ENCODE measurements at regions not wholly inside any gene's neighbourhood (a gene's known extent, or its start where the extent isn't known, plus 50 kb on each side); places are given as distances from the start of the nearest gene placed in this dataset.

- Histone ChIP-seq H3K9me3 (ENCODE audit: low read length) (no peaks in the 10 kb centered on the region), H3K9me2 (ENCODE audit: insufficient read depth, low read length) (no peaks in the 10 kb centered on the region), H3K4me2 (ENCODE audit: low read length) (no peak overlapping the region), H3K4me3 (ENCODE audit: low read length) (no peak overlapping the region), H3K79me2 (replicated peaks; ENCODE audit: insufficient read depth, low read length) (no peaks in the 10 kb centered on the region), H3F3A (ENCODE audit: insufficient read depth, low read length, poor library complexity, severe bottlenecking) (no peaks in the 10 kb centered on the region), H2AFZ (ENCODE audit: low read depth, low read length) (no peak overlapping the region), H4K20me1 (ENCODE audit: insufficient read depth) (no peaks in the 10 kb centered on the region), H3K27ac (ENCODE audit: low read length) (no peak overlapping the region), H3K9ac (ENCODE audit: low read length) (no peak overlapping the region), H3K27me3 (ENCODE audit: insufficient read depth, low read depth, low read length) (no peaks in the 10 kb centered on the region), H3K36me3 (ENCODE audit: insufficient read depth, low read length) (no peaks in the 10 kb centered on the region)
- TF ChIP-seq SMC3 (conservative IDR thresholded peaks at IDR 0.05; ENCODE audit: poor library complexity): no peak
- no peak for TF ChIP-seq MXI1 (conservative IDR thresholded peaks at IDR 0.05; ENCODE audit: poor library complexity, severe bottlenecking)
- TF ChIP-seq TAF1 (IDR thresholded peaks at IDR 0.05; ENCODE audit: low read depth): no peak
- TF ChIP-seq, protein P1, sequence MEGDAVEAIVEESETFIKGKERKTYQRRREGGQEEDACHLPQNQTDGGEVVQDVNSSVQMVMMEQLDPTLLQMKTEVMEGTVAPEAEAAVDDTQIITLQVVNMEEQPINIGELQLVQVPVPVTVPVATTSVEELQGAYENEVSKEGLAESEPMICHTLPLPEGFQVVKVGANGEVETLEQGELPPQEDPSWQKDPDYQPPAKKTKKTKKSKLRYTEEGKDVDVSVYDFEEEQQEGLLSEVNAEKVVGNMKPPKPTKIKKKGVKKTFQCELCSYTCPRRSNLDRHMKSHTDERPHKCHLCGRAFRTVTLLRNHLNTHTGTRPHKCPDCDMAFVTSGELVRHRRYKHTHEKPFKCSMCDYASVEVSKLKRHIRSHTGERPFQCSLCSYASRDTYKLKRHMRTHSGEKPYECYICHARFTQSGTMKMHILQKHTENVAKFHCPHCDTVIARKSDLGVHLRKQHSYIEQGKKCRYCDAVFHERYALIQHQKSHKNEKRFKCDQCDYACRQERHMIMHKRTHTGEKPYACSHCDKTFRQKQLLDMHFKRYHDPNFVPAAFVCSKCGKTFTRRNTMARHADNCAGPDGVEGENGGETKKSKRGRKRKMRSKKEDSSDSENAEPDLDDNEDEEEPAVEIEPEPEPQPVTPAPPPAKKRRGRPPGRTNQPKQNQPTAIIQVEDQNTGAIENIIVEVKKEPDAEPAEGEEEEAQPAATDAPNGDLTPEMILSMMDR (IDR thresholded peaks at IDR 0.05; ENCODE audit: poor library complexity, severe bottlenecking): no peak
- TF ChIP-seq EP300 (conservative IDR thresholded peaks at IDR 0.05; ENCODE audit: poor library complexity, severe bottlenecking): no peak
- no peak for TF ChIP-seq EZH2 (IDR thresholded peaks at IDR 0.05; ENCODE audit: borderline replicate concordance, insufficient read depth, low read length, poor library complexity, severe bottlenecking)
- TF ChIP-seq REST (IDR thresholded peaks at IDR 0.05; ENCODE audit: borderline replicate concordance): no peak
- no peak for TF ChIP-seq POLR2AphosphoS5 (IDR thresholded peaks at IDR 0.05)
These were observed 130.6 kb upstream of the PITX2 start for GRCh38 chr4:110753466-110753865.

- Histone ChIP-seq H3K27ac (ENCODE audit: low read length) (no peak overlapping the region), H3K9me2 (ENCODE audit: insufficient read depth, low read length) (no peaks in the 10 kb centered on the region), H3K27me3 (ENCODE audit: insufficient read depth, low read depth, low read length) (no peaks in the 10 kb centered on the region), H3K4me2 (ENCODE audit: low read length) (no peak overlapping the region), H2AFZ (ENCODE audit: low read depth, low read length) (no peak overlapping the region), H3K9ac (ENCODE audit: low read length) (no peak overlapping the region), H4K20me1 (ENCODE audit: insufficient read depth) (no peaks in the 10 kb centered on the region), H3K79me2 (replicated peaks; ENCODE audit: insufficient read depth, low read length) (no peaks in the 10 kb centered on the region), H3K9me3 (ENCODE audit: low read length) (no peaks in the 10 kb centered on the region), H3K4me3 (ENCODE audit: low read length) (no peak overlapping the region), H3K36me3 (ENCODE audit: insufficient read depth, low read length) (no peaks in the 10 kb centered on the region), H3F3A (ENCODE audit: insufficient read depth, low read length, poor library complexity, severe bottlenecking) (no peaks in the 10 kb centered on the region)
- no peak for TF ChIP-seq RAD21 (conservative IDR thresholded peaks at IDR 0.05)
- TF ChIP-seq, protein P1 (IDR thresholded peaks at IDR 0.05; ENCODE audit: poor library complexity, severe bottlenecking): no peak
- no peak for TF ChIP-seq EZH2 (IDR thresholded peaks at IDR 0.05; ENCODE audit: borderline replicate concordance, insufficient read depth, low read length, poor library complexity, severe bottlenecking)
- TF ChIP-seq EP300 (conservative IDR thresholded peaks at IDR 0.05; ENCODE audit: poor library complexity, severe bottlenecking): no peak
These were observed 131.8 kb upstream of the PITX2 start for GRCh38 chr4:110754716-110755115.
